HCT116 (cell line): ENCODE measurements at regions not wholly inside any gene's neighbourhood (a gene's known extent, or its start where the extent isn't known, plus 50 kb on each side); places are given as distances from the start of the nearest gene placed in this dataset.

Source experiments
- ATAC-seq: fragments of 200-7000 bp; cut with Tn5 transposase; 2 replicates; pipeline ENCODE4 v1.9.1; 2020; ENCODE audit warnings: mild to moderate bottlenecking, moderate library complexity
- BruUV-seq: library from RNA; stranded (reverse); fragments of 400-500 nt; replicated peaks from 2 replicates; lab custom pipeline; 2021; lab: Mats Ljungman, UMichigan
- CTCF ChIA-PET: fragments of 300-600 bp; sonication (Branson Sonifier 250); formaldehyde crosslinking; loops from one replicate; lab custom pipeline; 2021; ENCODE audit warnings: antibody characterized with exemption; lab: Charles Lee
- POLR2A ChIA-PET: fragments of 300-600, 350-600 bp; sonication (Branson Sonifier 250); formaldehyde crosslinking; loops from one replicate; lab custom pipeline; 2021; ENCODE audit warnings: antibody characterized with exemption; lab: Charles Lee
- RAD21 ChIA-PET, 2 experiments: fragments of 300-600 bp; sonication (Branson Sonifier 250); formaldehyde crosslinking; loops; one replicate each; lab custom pipeline; 2023; ENCODE audit warnings: low total read pairs in 2 of 2; ENCODE audit not compliant: uncharacterized antibody in 2 of 2, unreplicated experiment in 2 of 2, low non-redundant PET in 1 of 2; lab: Charles Lee
- DNase-seq: peaks from one replicate; pipeline ENCODE4 v3.0.0-alpha.2; 2010; ENCODE audit warnings: low read depth, low spot score
- H2AFZ ChIP-seq: fragments of 200-600 bp; shearing (Covaris generic), sonication (generic); 2 replicates; pipeline ENCODE4 v1.6.1; 2017; ENCODE audit warnings: low read depth, mixed run types, mixed read lengths, antibody characterized with exemption, low read length; ENCODE audit not compliant: poor library complexity, severe bottlenecking
- H3K27ac ChIP-seq: 2 replicates; pipeline ENCODE4 v1.5.1; 2012; ENCODE audit warnings: low read depth, low read length
- H3K27me3 ChIP-seq: fragments of 200-600 bp; sonication (generic); 2 replicates; pipeline ENCODE4 v1.6.1; 2016; ENCODE audit warnings: mixed run types, low read length, mixed read lengths; ENCODE audit not compliant: insufficient read depth
- H3K36me3 ChIP-seq, 2 experiments: fragments of 200-500 bp in 1 of 2; fragments of 200-600 bp in 1 of 2; sonication (Bioruptor generic) in 1 of 2; sonication (generic) in 1 of 2; 2 replicates each; pipeline versions ENCODE4 v1.5.1 to v1.6.1; 2014 to 2016; ENCODE audit warnings: low read length in 2 of 2, inconsistent platforms in 1 of 2, mixed read lengths in 1 of 2, mixed run types in 1 of 2; ENCODE audit not compliant: insufficient read depth in 2 of 2, control insufficient read depth in 1 of 2
- H3K4me1 ChIP-seq, 2 experiments: fragments of 200-600 bp in 1 of 2; sonication (generic) in 1 of 2; 2 replicates each; pipeline versions ENCODE4 v1.5.1 to v1.6.1; 2012 to 2017; ENCODE audit warnings: low read length in 2 of 2, inconsistent platforms in 1 of 2, mild to moderate bottlenecking in 1 of 2, mixed read lengths in 1 of 2, mixed run types in 1 of 2, moderate library complexity in 1 of 2; ENCODE audit not compliant: insufficient read depth in 2 of 2, control insufficient read depth in 1 of 2
- H3K4me2 ChIP-seq: fragments of 200-600 bp; sonication (generic); 2 replicates; pipeline ENCODE4 v1.6.1; 2017; ENCODE audit warnings: mixed run types, low read length, mixed read lengths
- H3K4me3 ChIP-seq, 2 experiments: fragments of 200-600 bp in 1 of 2; sonication (generic) in 1 of 2; replicated peaks in 1 of 2; 2 replicates each; pipeline ENCODE4 v1.5.1; 2011 to 2016; ENCODE audit warnings: low read length in 2 of 2, control low read depth in 1 of 2, low read depth in 1 of 2, mild to moderate bottlenecking in 1 of 2, mixed read lengths in 1 of 2, mixed run types in 1 of 2
- H3K79me2 ChIP-seq: fragments of 200-600 bp; sonication (generic); 2 replicates; pipeline ENCODE4 v1.6.1; 2017; ENCODE audit warnings: mild to moderate bottlenecking, mixed run types, low read length, moderate library complexity, mixed read lengths; ENCODE audit not compliant: insufficient read depth
- H3K9ac ChIP-seq: fragments of 200-600 bp; sonication (generic); 2 replicates; pipeline ENCODE4 v1.6.1; 2016; ENCODE audit warnings: low read length, mixed read lengths
- H3K9me2 ChIP-seq: fragments of 200-600 bp; sonication (generic), shearing (Covaris generic); 2 replicates; pipeline ENCODE4 v1.6.1; 2017; ENCODE audit warnings: mixed run types, mild to moderate bottlenecking, moderate library complexity; ENCODE audit not compliant: insufficient read depth
- H3K9me3 ChIP-seq, 2 experiments: fragments of 200-500 bp in 1 of 2; fragments of 200-600 bp in 1 of 2; sonication (Bioruptor generic) in 1 of 2; sonication (generic) in 1 of 2; 2 replicates each; pipeline ENCODE4 v1.6.1; 2014 to 2017; ENCODE audit warnings: low read length in 2 of 2, mixed read lengths in 2 of 2, inconsistent platforms in 1 of 2, low read depth in 1 of 2, mild to moderate bottlenecking in 1 of 2, mixed run types in 1 of 2, moderate library complexity in 1 of 2; ENCODE audit not compliant: control insufficient read depth in 1 of 2, insufficient read depth in 1 of 2
- H4K20me1 ChIP-seq: fragments of 200-600 bp; sonication (generic), shearing (Covaris generic); 2 replicates; pipeline ENCODE4 v1.6.1; 2017; ENCODE audit warnings: mixed run types, mild to moderate bottlenecking, moderate library complexity; ENCODE audit not compliant: insufficient read depth
- ATF3 ChIP-seq: IDR thresholded peaks from 2 replicates; pipeline ENCODE4 v1.6.1; 2012
- CBX3 ChIP-seq: IDR thresholded peaks from 2 replicates; pipeline ENCODE4 v1.6.1; 2012; ENCODE audit warnings: low read depth
- CTCF ChIP-seq, 3 experiments: fragments of 200-600 bp in 1 of 3; sonication (generic) in 1 of 3; IDR thresholded peaks in 2 of 3; conservative IDR thresholded peaks in 1 of 3; 2 replicates each; pipeline ENCODE4 v1.5.1; 2012 to 2017; ENCODE audit warnings: low read depth in 2 of 3, low read length in 2 of 3, antibody characterized with exemption in 1 of 3, borderline replicate concordance in 1 of 3, control low read depth in 1 of 3, mild to moderate bottlenecking in 1 of 3, mixed read lengths in 1 of 3, mixed run types in 1 of 3, moderate library complexity in 1 of 3; ENCODE audit not compliant: insufficient read depth in 1 of 3
- EGR1 ChIP-seq: IDR thresholded peaks from 2 replicates; pipeline ENCODE4 v1.6.1; 2012; ENCODE audit warnings: low read depth
- ELF1 ChIP-seq: IDR thresholded peaks from 2 replicates; pipeline ENCODE4 v1.6.1; 2012; ENCODE audit warnings: low read depth, borderline replicate concordance
- EZH2phosphoT487 ChIP-seq: fragments of 200-600 bp; IDR thresholded peaks from 2 replicates; pipeline ENCODE4 v1.6.1; 2018; ENCODE audit warnings: antibody characterized with exemption, borderline replicate concordance
- FOSL1 ChIP-seq: IDR thresholded peaks from 2 replicates; pipeline ENCODE4 v1.6.1; 2012; ENCODE audit warnings: low read depth
- JUND ChIP-seq: IDR thresholded peaks from 2 replicates; pipeline ENCODE4 v1.6.1; 2012
- MAX ChIP-seq: IDR thresholded peaks from 2 replicates; pipeline ENCODE4 v1.6.1; 2012
- POLR2AphosphoS5 ChIP-seq: IDR thresholded peaks from 2 replicates; pipeline ENCODE4 v1.6.1; 2011; ENCODE audit warnings: mild to moderate bottlenecking, low read depth, low read length, moderate library complexity
- RAD21 ChIP-seq: IDR thresholded peaks from 2 replicates; pipeline ENCODE4 v1.6.1; 2012; ENCODE audit warnings: low read depth, mild to moderate bottlenecking
- REST ChIP-seq: IDR thresholded peaks from 2 replicates; pipeline ENCODE4 v1.6.1; 2012; ENCODE audit warnings: low read depth
- SP1 ChIP-seq: IDR thresholded peaks from 2 replicates; pipeline ENCODE4 v1.6.1; 2012; ENCODE audit warnings: low read depth
- SRF ChIP-seq: IDR thresholded peaks from 2 replicates; pipeline ENCODE4 v1.6.1; 2012; ENCODE audit warnings: low read depth
- TCF7L2 ChIP-seq: IDR thresholded peaks from 2 replicates; pipeline ENCODE4 v1.7.0; 2011; ENCODE audit warnings: borderline replicate concordance, inconsistent platforms; ENCODE audit not compliant: insufficient read depth, insufficient read length; ENCODE audit errors: extremely low read depth
- YY1 ChIP-seq: IDR thresholded peaks from 2 replicates; pipeline ENCODE4 v1.6.1; 2011; ENCODE audit warnings: low read length, low read depth, moderate library complexity, mild to moderate bottlenecking; ENCODE audit not compliant: insufficient replicate concordance; ENCODE audit errors: extremely low read depth
- ZNF274 ChIP-seq: fragments of 200-500 bp; sonication (Bioruptor generic); IDR thresholded peaks from 2 replicates; pipeline ENCODE4 v1.6.1; 2014; ENCODE audit warnings: mild to moderate bottlenecking, low read depth, low read length, inconsistent platforms
- intact Hi-C: fragments of 100-400 bp; cut with micrococcal nuclease; formaldehyde crosslinking; loops from 2 replicates; pipeline ENCODE4 v1.10.0; 2022
- TF ChIP-seq, protein P1 (sequence below): IDR thresholded peaks from 2 replicates; pipeline ENCODE4 v1.6.1; 2011; ENCODE audit warnings: mild to moderate bottlenecking, low read length, moderate library complexity; ENCODE audit not compliant: insufficient replicate concordance; ENCODE audit errors: extremely low read depth

GRCh38 chr3:72097053-72097452, 312.1 kb upstream of the PROK2 start:
- no TSS peak for BruUV-seq
- Histone ChIP-seq H3K9me3 (no peaks in the 10 kb centered on the region), H3K4me1 (no peaks in the 10 kb centered on the region), H3K4me3 (no peak overlapping the region), H3K27me3 (peaks cover 25% of the 10 kb centered on the region), H3K36me3 (no peaks in the 10 kb centered on the region), H2AFZ (no peak overlapping the region), H3K4me2 (no peak overlapping the region), H3K9ac (no peak overlapping the region), H4K20me1 (no peaks in the 10 kb centered on the region), H3K27ac (no peak overlapping the region), H3K9me2 (no peaks in the 10 kb centered on the region), H3K79me2 (no peaks in the 10 kb centered on the region)
- TF ChIP-seq MAX (no peak), YY1 (no peak), FOSL1 (no peak), EZH2phosphoT487 (no peak), POLR2AphosphoS5 (no peak), CTCF (IDR thresholded peaks at IDR 0.05 in 2 of 3, conservative IDR thresholded peaks at IDR 0.05 in 1 of 3; ENCODE audit: borderline replicate concordance in 1 of 3, insufficient read depth in 1 of 3, low read depth in 2 of 3, low read length in 2 of 3) (no peak), TCF7L2 (no peak), SRF (no peak), ELF1 (no peak), CBX3 (no peak), ZNF274 (no peak), SP1 (no peak), JUND (no peak), REST (no peak), EGR1 (no peak), RAD21 (no peak), ATF3 (no peak)
- TF ChIP-seq, protein P1, sequence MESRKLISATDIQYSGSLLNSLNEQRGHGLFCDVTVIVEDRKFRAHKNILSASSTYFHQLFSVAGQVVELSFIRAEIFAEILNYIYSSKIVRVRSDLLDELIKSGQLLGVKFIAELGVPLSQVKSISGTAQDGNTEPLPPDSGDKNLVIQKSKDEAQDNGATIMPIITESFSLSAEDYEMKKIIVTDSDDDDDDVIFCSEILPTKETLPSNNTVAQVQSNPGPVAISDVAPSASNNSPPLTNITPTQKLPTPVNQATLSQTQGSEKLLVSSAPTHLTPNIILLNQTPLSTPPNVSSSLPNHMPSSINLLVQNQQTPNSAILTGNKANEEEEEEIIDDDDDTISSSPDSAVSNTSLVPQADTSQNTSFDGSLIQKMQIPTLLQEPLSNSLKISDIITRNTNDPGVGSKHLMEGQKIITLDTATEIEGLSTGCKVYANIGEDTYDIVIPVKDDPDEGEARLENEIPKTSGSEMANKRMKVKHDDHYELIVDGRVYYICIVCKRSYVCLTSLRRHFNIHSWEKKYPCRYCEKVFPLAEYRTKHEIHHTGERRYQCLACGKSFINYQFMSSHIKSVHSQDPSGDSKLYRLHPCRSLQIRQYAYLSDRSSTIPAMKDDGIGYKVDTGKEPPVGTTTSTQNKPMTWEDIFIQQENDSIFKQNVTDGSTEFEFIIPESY = no peak
- ATAC-seq (no peak), DNase-seq (no peak)
- CTCF ChIA-PET = no interaction called here
- POLR2A ChIA-PET = no interaction called here
- RAD21 ChIA-PET = no interaction called here
- intact Hi-C loops = no loop called here
